H1 (cell line): ENCODE measurements at regions not wholly inside any gene's neighbourhood (a gene's known extent, or its start where the extent isn't known, plus 50 kb on each side); places are given as distances from the start of the nearest gene placed in this dataset.

Source experiments
- CHD1 ChIP-seq: IDR thresholded peaks from 2 replicates; pipeline ENCODE4 v1.6.1; 2012; ENCODE audit warnings: low read depth, low read length, improper control_type of control experiment
- SAP30 ChIP-seq: fragments of 300-600 bp; sonication (generic); IDR thresholded peaks from 2 replicates; pipeline ENCODE4 v1.7.1; 2012; ENCODE audit warnings: low read length, moderate library complexity, mild to moderate bottlenecking, inconsistent platforms; ENCODE audit not compliant: insufficient read depth, insufficient replicate concordance

DNA sequence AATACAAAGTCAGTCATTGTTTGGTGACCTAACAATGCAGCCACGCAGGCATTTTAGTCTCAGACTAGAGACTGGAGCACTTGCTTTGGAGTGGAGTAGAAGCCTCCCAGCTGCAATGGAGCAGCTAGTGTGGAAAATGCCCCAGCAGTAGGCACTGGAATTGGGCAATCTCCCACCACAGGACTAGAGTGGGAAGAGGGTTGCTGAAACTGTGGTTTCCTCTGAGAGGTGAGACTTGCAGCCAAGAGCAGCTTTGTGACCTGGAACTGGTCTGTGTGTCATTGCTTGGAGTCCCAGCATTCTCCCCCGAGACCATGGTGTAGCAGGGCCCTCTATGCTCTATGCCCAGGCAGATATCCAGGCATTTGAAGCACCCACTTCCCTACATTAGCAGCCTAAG lies 556.3 kb downstream of the UQCRFS1 start (continued):
- no peak for TF ChIP-seq CHD1
- TF ChIP-seq SAP30, result no peak
